ENCODE measurements at regions not wholly inside any gene's neighbourhood (a gene's known extent, or its start where the extent isn't known, plus 50 kb on each side); places are given as distances from the start of the nearest gene placed in this dataset.

DNA sequence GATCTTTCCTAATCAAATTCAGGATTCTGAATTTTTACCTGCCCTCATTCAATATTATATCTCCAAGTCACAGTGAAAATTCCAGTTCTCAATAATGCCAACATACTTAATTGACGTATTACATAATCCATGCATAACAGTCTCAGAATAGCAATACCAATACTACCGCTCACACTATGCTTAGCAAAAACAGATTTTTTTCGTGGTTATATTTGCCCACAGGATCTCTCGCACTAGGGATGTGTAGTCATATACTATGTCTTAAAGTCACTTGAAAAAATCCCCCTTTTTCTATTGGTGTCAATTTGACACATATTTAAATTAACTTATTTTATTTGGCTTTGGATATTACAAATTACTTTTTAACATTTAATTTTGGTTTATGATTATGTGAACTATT, 323.1 kb upstream of the SLC35B3 start:
- no peak overlapping the region for H4K5ac ChIP-seq (ENCODE audit: low read depth, low read length)
- no peaks in the 10 kb centered on the region for H3K9me1 ChIP-seq (ENCODE audit: insufficient read depth, low read length)
- intact Hi-C loops (cut with micrococcal nuclease) (no loop called here), dilution Hi-C loops (cut with HindIII; ENCODE audit: low sequenced_read_pairs, unreplicated experiment) (no loop called here), in situ Hi-C loops (cut with MboI; ENCODE audit: low sequenced_read_pairs) (no loop called here)
- no peak overlapping the region for H2BK20ac ChIP-seq (ENCODE audit: low read depth, low read length)
- H2BK5ac ChIP-seq (ENCODE audit: low read depth, low read length, poor library complexity, severe bottlenecking) = no peak overlapping the region
- ChIA-PET CTCF (no interaction called here), POLR2A (ENCODE audit: unreplicated experiment) (no interaction called here)
- TF ChIP-seq FOS (IDR thresholded peaks at IDR 0.05; ENCODE audit: low read depth, low read length) (no peak), RFX5 (IDR thresholded peaks at IDR 0.05; ENCODE audit: low read depth, low read length) (no peak), MAFK (IDR thresholded peaks at IDR 0.05; ENCODE audit: low read depth, low read length) (no peak), SMC3 (IDR thresholded peaks at IDR 0.05; ENCODE audit: low read depth, low read length) (no peak), POLR2A (IDR thresholded peaks at IDR 0.05; ENCODE audit: low read depth, low read length) (no peak), MXI1 (IDR thresholded peaks at IDR 0.05; ENCODE audit: borderline replicate concordance, low read depth, low read length) (no peak), RAD21 (IDR thresholded peaks at IDR 0.05; ENCODE audit: low read length) (no peak), NFE2L2 (IDR thresholded peaks at IDR 0.05; ENCODE audit: low read depth, low read length) (no peak), MAZ (IDR thresholded peaks at IDR 0.05; ENCODE audit: borderline replicate concordance, low read depth, low read length) (no peak), CEBPB (IDR thresholded peaks at IDR 0.05; ENCODE audit: low read depth, low read length) (no peak)
- TF ChIP-seq, protein P1, sequence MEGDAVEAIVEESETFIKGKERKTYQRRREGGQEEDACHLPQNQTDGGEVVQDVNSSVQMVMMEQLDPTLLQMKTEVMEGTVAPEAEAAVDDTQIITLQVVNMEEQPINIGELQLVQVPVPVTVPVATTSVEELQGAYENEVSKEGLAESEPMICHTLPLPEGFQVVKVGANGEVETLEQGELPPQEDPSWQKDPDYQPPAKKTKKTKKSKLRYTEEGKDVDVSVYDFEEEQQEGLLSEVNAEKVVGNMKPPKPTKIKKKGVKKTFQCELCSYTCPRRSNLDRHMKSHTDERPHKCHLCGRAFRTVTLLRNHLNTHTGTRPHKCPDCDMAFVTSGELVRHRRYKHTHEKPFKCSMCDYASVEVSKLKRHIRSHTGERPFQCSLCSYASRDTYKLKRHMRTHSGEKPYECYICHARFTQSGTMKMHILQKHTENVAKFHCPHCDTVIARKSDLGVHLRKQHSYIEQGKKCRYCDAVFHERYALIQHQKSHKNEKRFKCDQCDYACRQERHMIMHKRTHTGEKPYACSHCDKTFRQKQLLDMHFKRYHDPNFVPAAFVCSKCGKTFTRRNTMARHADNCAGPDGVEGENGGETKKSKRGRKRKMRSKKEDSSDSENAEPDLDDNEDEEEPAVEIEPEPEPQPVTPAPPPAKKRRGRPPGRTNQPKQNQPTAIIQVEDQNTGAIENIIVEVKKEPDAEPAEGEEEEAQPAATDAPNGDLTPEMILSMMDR (conservative IDR thresholded peaks at IDR 0.05; ENCODE audit: low read depth, low read length) = no peak
- WGBS, 2 experiments (ENCODE audit: extremely low coverage in 2 of 2, insufficient read length in 1 of 2) = no CpG with 5 or more reads among the region's 4 CpGs
- H2BK15ac ChIP-seq (ENCODE audit: low read depth, low read length) = no peak overlapping the region
- H4K8ac ChIP-seq (ENCODE audit: low read depth in 2 of 2, low read length in 2 of 2) = no peak overlapping the region
- H3K27me3 ChIP-seq (ENCODE audit: control insufficient read depth, insufficient read depth, low read length) = no peaks in the 10 kb centered on the region
- no peak overlapping the region for H3K9ac ChIP-seq (ENCODE audit: low read depth, low read length)
- no peak overlapping the region for H3K14ac ChIP-seq (replicated peaks; ENCODE audit: low read depth, low read length)
- H3K56ac ChIP-seq (ENCODE audit: extremely low read depth, insufficient read depth, low read length) = no peak overlapping the region
- H2BK120ac ChIP-seq (ENCODE audit: low read depth, low read length) = no peak overlapping the region
- H3K4me1 ChIP-seq (ENCODE audit: control insufficient read depth, insufficient read depth, low read length) = no peaks in the 10 kb centered on the region
- H2AFZ ChIP-seq (replicated peaks; ENCODE audit: low read length, poor library complexity) = no peak overlapping the region
- H2AK9ac ChIP-seq (replicated peaks; ENCODE audit: low read depth, low read length, poor library complexity) = no peak overlapping the region
- ATAC-seq (ENCODE audit: low read depth) = no peak
- BruUV-seq (replicated peaks) = no TSS peak
- no peak overlapping the region for H2AK5ac ChIP-seq (ENCODE audit: low read depth, low read length)
- no peaks in the 10 kb centered on the region for H4K20me1 ChIP-seq (ENCODE audit: insufficient read depth, low read length)
- H3K27ac ChIP-seq (ENCODE audit: insufficient read depth, low read length) = no peak overlapping the region
- DNase-seq = no peak
- peaks cover 4% of the 10 kb centered on the region; the same call in 1 of the 2 replicates for H3K9me3 ChIP-seq (ENCODE audit: control insufficient read depth, insufficient read depth, low read length)
- no peaks in the 10 kb centered on the region for H3K79me1 ChIP-seq (ENCODE audit: low read depth in 1 of 2, low read length in 2 of 2)
- H3K36me3 ChIP-seq (ENCODE audit: control insufficient read depth, insufficient read depth, low read length) = no peaks in the 10 kb centered on the region
- H4K91ac ChIP-seq (ENCODE audit: insufficient read depth, low read depth, low read length) = no peak overlapping the region
- no peak overlapping the region for H3K4ac ChIP-seq (ENCODE audit: low read depth, low read length)
- H3K4me3 ChIP-seq (ENCODE audit: insufficient read depth, low read depth, low read length) = no peak overlapping the region
- H3K23ac ChIP-seq (ENCODE audit: low read depth, low read length) = no peak overlapping the region
- H3K4me2 ChIP-seq (ENCODE audit: low read depth, low read length) = no peak overlapping the region
- no peak overlapping the region for H3K18ac ChIP-seq (ENCODE audit: low read depth, low read length)
